Hepatocyte (in vitro differentiated cells): ENCODE measurements at regions not wholly inside any gene's neighbourhood (a gene's known extent, or its start where the extent isn't known, plus 50 kb on each side); places are given as distances from the start of the nearest gene placed in this dataset.

ENCODE experiments used
- CTCF ChIP-seq: fragments of 200-600 bp; sonication (generic); IDR thresholded peaks from 2 replicates; pipeline ENCODE4 v1.5.1; 2016; ENCODE audit warnings: antibody characterized with exemption, mild to moderate bottlenecking; ENCODE audit not compliant: poor library complexity
- EZH2 ChIP-seq: fragments of 200-600 bp; sonication (generic); IDR thresholded peaks from 2 replicates; pipeline ENCODE4 v1.6.1; 2016; ENCODE audit warnings: antibody characterized with exemption, mild to moderate bottlenecking, borderline replicate concordance
- EZH2phosphoT487 ChIP-seq: fragments of 200-600 bp; sonication (generic); IDR thresholded peaks from one replicate; pipeline ENCODE4 v1.6.1; 2018; ENCODE audit warnings: antibody characterized with exemption, mild to moderate bottlenecking, low read depth, moderate library complexity; ENCODE audit not compliant: unreplicated experiment, severe bottlenecking

DNA sequence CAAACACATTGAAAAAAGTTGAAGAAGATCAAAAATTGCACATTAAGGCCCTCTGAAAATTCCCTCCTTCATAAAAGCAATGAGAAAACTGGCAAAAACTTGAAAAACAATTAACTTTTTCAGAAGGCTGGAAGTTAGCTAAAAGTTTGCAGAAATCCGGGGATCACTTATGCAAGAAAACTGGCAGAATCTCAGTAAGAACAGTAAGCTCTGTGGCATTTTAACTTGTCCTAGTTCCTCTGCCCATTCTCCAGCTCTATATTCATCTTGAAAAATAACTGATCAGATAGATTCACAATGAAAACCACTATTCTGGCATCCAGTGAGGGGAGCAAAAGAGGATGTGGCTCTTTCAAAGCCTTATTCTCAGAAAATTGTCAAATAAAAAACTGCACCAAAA lies 566.8 kb downstream of the NTRK3 start:
- no peak for TF ChIP-seq CTCF
- TF ChIP-seq EZH2, result no peak
- TF ChIP-seq EZH2phosphoT487, result no peak
